Gastrocnemius medialis (tissue), 4 donors: ENCODE measurements at regions not wholly inside any gene's neighbourhood (a gene's known extent, or its start where the extent isn't known, plus 50 kb on each side); places are given as distances from the start of the nearest gene placed in this dataset.

ENCODE experiments used
- POLR2A ChIP-seq, 2 donors: fragments of 450-650 bp; IDR thresholded peaks; one replicate each; pipeline ENCODE4 v1.6.1; 2017; ENCODE audit warnings: antibody characterized with exemption in 2 of 2, mild to moderate bottlenecking in 2 of 2, moderate library complexity in 2 of 2
- TF ChIP-seq, protein P1 (sequence below), 5 experiments: fragments of 450-650 bp in 3 of 5; fragments of 200-600 bp in 2 of 5; sonication (generic) in 2 of 5; IDR thresholded peaks in 4 of 5; conservative IDR thresholded peaks in 1 of 5; 1 replicate in 4 of 5; 2 replicates in 1 of 5; pipeline ENCODE4 v1.5.1; 2016 to 2019; ENCODE audit warnings: antibody characterized with exemption in 5 of 5, mild to moderate bottlenecking in 3 of 5, moderate library complexity in 3 of 5

- TF ChIP-seq, protein P1, sequence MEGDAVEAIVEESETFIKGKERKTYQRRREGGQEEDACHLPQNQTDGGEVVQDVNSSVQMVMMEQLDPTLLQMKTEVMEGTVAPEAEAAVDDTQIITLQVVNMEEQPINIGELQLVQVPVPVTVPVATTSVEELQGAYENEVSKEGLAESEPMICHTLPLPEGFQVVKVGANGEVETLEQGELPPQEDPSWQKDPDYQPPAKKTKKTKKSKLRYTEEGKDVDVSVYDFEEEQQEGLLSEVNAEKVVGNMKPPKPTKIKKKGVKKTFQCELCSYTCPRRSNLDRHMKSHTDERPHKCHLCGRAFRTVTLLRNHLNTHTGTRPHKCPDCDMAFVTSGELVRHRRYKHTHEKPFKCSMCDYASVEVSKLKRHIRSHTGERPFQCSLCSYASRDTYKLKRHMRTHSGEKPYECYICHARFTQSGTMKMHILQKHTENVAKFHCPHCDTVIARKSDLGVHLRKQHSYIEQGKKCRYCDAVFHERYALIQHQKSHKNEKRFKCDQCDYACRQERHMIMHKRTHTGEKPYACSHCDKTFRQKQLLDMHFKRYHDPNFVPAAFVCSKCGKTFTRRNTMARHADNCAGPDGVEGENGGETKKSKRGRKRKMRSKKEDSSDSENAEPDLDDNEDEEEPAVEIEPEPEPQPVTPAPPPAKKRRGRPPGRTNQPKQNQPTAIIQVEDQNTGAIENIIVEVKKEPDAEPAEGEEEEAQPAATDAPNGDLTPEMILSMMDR (IDR thresholded peaks at IDR 0.05 in 4 of 5, conservative IDR thresholded peaks at IDR 0.05 in 1 of 5), result no peak
- TF ChIP-seq POLR2A (IDR thresholded peaks at IDR 0.05), result no peak
Measured at GRCh38 chr18:28459587-28459986, 282.7 kb upstream of the CDH2 start.
